ENCODE measurements at regions not wholly inside any gene's neighbourhood (a gene's known extent, or its start where the extent isn't known, plus 50 kb on each side); places are given as distances from the start of the nearest gene placed in this dataset.

DNA sequence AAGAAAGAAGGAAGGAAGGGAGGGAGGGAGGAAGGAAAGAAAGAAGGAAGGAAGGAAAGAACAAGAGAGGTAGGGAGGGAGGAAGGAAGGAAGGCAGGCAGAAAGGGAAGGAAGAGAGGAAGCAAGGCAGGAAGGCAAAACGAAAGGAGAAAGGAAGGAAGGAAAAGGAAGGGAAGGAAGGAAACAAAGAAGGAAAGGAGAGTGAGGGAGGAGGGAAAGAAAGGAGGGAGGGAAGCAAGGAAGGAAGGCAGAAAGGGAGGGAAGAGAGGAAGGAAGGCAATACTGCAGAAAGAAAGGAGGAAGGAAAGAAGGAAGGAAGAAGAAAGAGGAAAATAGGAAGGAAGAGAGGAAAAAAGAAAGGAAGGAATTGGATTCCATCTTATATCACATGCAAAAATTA is 1303.1 kb upstream of the TMEM132C start:
- TF ChIP-seq, protein P1, sequence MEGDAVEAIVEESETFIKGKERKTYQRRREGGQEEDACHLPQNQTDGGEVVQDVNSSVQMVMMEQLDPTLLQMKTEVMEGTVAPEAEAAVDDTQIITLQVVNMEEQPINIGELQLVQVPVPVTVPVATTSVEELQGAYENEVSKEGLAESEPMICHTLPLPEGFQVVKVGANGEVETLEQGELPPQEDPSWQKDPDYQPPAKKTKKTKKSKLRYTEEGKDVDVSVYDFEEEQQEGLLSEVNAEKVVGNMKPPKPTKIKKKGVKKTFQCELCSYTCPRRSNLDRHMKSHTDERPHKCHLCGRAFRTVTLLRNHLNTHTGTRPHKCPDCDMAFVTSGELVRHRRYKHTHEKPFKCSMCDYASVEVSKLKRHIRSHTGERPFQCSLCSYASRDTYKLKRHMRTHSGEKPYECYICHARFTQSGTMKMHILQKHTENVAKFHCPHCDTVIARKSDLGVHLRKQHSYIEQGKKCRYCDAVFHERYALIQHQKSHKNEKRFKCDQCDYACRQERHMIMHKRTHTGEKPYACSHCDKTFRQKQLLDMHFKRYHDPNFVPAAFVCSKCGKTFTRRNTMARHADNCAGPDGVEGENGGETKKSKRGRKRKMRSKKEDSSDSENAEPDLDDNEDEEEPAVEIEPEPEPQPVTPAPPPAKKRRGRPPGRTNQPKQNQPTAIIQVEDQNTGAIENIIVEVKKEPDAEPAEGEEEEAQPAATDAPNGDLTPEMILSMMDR (IDR thresholded peaks at IDR 0.05), result no peak
- no peak for TF ChIP-seq ZFX (IDR thresholded peaks at IDR 0.05; ENCODE audit: borderline replicate concordance)
